HG03575 (cell line): ENCODE measurements at regions not wholly inside any gene's neighbourhood (a gene's known extent, or its start where the extent isn't known, plus 50 kb on each side); places are given as distances from the start of the nearest gene placed in this dataset.

Source experiments
- ATAC-seq: cut with Tn5 transposase; IDR thresholded peaks from one replicate; pipeline ENCODE4 v1.9.1; 2021; ENCODE audit not compliant: unreplicated experiment, insufficient number of reproducible peaks, low FRiP score; ENCODE audit errors: extremely low read depth

GRCh38 chr18:60996326-60996725 lies 336.9 kb upstream of the CDH20 start:
- no peak for ATAC-seq

DNA sequence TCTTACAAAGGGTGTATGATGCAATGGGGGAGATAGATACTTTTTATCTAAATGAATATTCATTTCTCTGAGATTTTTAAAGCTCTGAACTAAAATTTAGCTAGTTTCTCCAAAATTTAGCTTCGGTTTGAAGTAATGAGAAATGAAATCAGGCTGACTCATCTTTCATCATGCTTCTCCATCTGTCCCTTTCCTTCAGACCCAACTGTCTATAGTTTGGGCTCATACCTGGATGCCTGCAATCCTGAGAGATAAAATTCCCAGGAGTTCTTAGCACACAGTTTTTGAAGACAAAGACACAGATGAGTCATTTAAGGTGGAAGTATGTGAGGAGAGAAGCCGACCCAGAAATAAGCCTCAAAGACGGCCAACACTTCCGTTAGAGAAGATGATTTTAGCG lies 336.4 kb upstream of the CDH20 start:
- no peak for ATAC-seq

DNA sequence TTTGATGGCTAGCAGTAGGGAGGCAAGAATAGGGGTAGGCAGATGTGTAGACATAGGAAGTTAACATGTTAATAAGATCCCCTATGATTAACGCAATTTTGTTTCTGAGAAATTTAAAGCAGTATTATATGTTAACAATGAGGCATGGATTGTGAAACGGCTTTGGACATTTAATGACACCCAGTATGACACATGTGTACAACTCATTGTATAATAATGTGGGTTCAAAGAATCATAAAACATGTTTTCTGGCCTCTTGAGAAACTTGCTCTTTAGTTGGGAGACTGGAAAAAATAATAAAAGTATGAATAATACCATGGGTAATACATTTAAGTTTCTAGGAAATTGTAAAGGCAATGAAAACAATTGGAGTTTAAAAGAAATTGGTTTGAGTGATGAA lies 332.1 kb upstream of the CDH20 start:
- ATAC-seq = no peak

GRCh38 chr18:61006687-61007224 lies 326.5 kb upstream of the CDH20 start:
- ATAC-seq = no peak

GRCh38 chr18:61019338-61020301 lies 313.6 kb upstream of the CDH20 start:
- ATAC-seq = no peak

GRCh38 chr18:61025596-61025995 lies 307.6 kb upstream of the CDH20 start:
- no peak for ATAC-seq

GRCh38 chr18:61031626-61032025 lies 301.6 kb upstream of the CDH20 start:
- no peak for ATAC-seq

DNA sequence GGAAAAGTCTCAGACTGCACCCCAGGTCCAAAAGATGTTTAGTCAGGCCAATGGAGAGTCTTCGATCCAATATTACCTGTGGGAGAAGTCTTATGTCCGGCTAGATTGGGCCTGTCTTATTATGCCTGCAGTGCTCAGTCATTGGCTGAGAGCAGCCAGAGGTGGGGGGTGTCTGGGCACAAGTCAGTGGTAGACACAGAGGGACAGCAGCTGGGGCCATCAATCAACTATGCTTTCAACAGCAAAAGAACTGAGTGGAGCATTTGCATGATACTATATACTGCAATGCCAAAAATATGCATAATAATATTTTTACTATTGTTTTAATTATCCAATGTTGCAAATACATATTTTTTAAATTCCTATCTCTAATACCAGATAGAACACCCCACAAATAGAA lies 298.6 kb upstream of the CDH20 start:
- no peak for ATAC-seq

DNA sequence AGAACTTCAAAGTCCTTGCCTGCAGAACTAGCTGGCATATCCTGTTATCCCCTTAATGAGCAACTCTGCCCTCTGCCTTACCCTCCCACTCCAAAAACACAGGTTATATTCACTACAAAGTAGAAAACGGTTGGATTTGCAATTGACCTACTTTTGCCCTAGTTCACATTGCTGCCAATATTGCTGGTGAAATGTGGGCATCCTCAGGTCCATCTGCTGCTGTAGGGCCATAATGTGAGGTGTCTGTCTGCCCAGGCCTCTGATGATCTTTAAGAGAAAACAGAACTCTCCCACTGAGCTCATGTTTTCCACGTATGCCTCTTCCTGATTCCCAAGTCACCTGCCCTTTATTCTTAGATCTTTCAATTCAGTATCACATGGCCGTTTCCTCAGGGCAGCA lies 294.0 kb upstream of the CDH20 start:
- no peak for ATAC-seq

- no peak for ATAC-seq
These were observed 285.4 kb upstream of the CDH20 start for GRCh38 chr18:61047794-61048193.

GRCh38 chr18:61057443-61057842 lies 275.8 kb upstream of the CDH20 start:
- ATAC-seq = no peak

- ATAC-seq = no peak
These were observed 271.0 kb upstream of the CDH20 start for GRCh38 chr18:61062258-61062657.

DNA sequence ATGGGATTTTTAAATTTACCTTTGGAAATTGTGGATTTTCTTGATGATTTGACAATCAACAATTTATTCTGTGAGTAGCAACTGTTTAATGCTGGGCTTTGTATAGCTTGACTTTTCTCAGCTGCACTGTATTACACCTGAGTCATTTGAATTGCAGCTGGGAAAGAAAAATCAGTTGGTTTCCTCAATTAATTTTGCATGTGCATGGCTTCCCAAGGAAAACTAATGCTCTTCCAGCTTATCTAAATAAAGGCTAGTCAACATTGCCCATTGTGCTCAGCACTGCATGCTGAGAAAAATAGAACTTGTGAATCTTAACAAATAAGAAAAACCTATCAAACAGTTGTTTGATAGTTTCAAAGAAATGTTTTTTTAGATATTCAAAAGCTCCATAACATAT lies 268.3 kb upstream of the CDH20 start:
- no peak for ATAC-seq

GRCh38 chr18:61076986-61077385 lies 256.2 kb upstream of the CDH20 start:
- ATAC-seq = no peak

- ATAC-seq = no peak
These were observed 253.5 kb upstream of the CDH20 start for GRCh38 chr18:61079714-61080113.

- no peak for ATAC-seq
These were observed 252.2 kb upstream of the CDH20 start for GRCh38 chr18:61080954-61081528.

DNA sequence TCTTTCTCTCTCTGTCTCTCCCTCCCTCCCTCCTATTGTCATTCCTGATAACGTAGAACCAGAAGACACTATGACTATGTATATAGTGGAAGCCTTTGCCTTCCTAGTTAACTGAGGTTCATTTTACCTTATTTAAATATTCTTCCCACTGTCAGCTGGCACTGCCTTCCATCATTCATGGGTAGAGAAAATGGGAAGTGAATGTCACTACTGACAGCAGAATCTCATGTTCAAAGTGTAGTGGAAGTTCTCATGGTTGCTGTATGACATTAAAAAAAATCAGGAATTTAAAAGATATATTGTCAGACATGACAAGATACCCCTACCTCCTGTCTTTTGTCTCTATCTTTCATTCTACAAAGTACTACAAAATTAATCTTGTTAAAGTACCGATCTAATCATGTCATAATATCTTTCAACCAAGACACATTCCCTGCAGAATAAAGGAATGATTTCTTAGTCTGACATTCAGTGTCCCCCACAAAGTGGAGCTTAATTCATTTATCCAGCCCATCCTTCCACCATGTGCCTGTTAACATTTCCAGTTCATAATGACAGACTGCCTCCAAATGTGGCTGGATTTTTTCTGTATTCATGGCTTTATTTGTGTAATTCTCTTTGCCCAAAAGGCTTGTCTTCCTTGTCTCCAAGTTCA lies 250.1 kb upstream of the CDH20 start:
- ATAC-seq = no peak

DNA sequence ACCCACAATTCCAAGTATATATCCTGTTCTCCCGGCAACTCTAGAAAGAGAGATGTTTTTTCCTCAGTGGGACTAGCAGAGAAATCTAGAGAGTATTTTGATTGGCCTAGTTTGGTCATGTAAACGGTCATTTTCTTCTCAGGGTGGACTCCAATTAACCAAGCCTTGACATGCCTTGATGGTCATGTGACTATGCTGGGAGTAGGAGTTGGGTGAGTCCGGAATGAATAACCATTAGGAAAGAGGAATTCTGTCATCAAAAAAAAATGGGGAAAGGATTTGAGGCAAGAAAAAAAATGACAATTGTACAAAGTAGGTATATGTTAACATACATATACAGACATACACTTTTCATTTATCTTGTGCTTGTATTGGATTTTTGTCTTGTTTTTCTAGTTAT lies 248.2 kb upstream of the CDH20 start:
- ATAC-seq = no peak

DNA sequence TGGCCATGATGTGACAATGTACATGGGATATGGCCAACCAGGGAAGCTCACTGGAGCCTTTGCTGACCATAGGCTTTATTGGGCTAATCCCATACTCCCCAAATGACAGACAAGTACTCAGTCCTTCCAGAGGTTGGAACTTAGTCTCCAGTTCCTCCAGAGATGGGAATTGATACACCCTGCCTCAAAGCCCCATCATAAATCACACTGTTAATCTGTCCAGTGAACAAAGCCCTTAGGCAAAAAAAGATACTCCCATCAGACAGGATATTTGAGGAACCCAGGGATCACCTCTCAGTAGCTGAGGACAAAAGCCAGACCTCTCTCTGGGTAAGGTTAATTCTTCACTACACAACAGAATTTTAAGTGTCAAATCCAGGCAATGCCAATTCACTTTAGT lies 247.5 kb upstream of the CDH20 start:
- no peak for ATAC-seq

GRCh38 chr18:61086657-61087056 lies 246.6 kb upstream of the CDH20 start:
- no peak for ATAC-seq
